ENCODE measurements at regions not wholly inside any gene's neighbourhood (a gene's known extent, or its start where the extent isn't known, plus 50 kb on each side); places are given as distances from the start of the nearest gene placed in this dataset.

- no peak for FAIRE-seq
Observed at GRCh38 chr2:16124881-16125613, 184.7 kb downstream of the MYCN start.

- FAIRE-seq, result no peak
Observed at GRCh38 chr2:16123856-16124780, 183.8 kb downstream of the MYCN start.

- FAIRE-seq, result no peak
Observed at GRCh38 chr2:16123421-16123820, 183.1 kb downstream of the MYCN start.

- no peak for FAIRE-seq
Observed at GRCh38 chr2:16122556-16122955, 182.2 kb downstream of the MYCN start.

DNA sequence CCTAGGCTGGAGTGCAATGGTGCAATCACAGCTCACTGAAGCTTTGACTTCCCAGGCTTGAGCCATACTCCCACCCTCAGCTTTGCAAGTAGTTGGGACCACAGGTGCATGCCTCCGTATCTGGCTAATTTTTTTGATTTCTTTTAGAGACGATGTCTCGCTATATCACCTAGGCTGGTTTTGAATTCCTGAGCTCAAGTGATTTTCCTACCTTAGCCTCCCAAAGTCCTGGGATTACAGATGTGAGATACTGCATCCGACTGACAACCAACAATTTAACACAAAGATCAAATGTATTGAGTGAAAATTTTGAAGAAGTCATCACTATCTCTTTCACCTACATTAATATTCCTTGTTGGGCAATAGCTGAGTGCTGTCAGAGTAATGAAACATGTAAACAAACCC, 181.6 kb downstream of the MYCN start:
- no peak for FAIRE-seq

DNA sequence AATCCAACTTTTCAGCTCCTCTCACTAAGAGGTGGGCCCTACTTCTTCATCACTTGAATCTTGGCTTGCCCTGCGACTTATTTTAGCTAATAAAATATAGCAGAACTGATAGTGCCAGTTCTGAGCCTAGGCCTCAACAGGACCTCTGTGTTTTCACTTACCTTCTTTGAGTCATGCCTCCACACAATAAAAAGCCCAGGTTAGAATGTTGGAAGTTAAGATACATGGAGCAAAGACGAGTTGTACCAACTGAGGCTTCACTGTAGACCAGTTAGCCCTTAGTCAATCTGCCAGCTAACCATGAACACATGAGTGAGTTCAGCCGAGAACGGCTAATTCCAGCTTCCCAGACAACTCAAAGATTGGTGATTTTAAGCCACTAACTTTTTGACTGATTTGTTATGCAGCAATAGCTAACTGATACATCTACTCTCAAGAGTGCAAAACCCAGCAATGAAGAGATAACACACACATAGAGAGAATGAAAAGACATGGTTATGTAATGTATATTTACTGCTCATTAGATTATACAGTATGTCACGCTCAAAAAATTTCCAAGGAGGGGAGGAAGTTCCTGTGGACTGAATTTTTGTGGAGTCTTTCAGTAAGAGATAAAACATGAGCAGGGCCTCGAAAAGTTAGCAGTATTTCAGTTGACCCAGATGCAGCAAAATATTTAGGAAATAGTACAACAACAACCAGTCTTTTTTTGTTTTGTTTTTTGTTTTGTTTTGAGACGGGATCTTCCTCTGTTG, 181.1 kb downstream of the MYCN start:
- FAIRE-seq, result no peak

DNA sequence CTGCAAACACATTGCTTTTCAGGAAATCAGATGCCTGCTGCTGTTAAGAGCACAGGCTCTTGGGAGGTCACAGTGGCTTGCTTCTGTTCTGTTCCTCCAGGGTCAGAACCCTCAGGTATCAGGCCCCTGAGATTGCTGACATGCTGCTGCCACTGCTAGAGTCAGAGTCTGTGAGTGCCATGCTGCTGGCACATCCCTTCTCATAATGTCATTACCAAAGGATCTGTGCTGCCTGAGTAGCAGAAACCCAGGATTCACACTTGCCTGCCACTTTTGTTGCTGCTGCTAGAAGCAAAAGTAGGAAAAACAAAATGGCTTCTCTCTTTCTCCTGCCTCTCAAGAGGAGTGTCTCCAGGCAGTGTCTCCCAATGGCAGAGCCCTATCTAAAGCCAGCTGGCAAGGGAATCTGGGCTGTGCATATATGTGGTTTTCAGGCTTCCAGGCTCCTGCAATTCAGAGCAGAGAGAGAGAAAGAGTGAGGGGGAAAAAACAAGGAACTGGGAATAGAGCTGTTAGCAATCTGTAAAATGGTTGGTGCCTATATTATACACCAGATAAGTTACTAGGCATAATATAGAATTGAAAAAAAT, 180.3 kb downstream of the MYCN start:
- FAIRE-seq, result no peak

DNA sequence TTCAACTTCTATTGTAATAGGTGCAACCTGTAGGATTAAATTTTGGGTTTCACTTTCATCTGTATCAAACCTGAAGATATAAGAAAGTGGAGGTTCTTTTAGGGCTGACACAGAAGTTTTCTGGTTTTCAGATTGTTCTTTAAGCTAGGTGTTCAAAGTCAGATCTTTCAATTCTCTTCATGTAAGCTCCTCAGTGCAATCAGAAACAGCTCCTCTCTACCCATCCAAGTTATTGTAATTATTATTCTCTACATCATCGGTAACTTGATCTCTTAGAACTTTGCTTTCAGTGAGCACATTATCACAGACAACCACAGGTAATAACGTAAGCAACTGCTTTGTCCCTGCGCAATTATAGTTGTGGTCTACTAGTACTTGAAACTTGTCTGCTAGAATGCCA, 179.4 kb downstream of the MYCN start:
- FAIRE-seq, result no peak

GRCh38 chr2:16118611-16119590, 178.6 kb downstream of the MYCN start:
- no peak for FAIRE-seq

DNA sequence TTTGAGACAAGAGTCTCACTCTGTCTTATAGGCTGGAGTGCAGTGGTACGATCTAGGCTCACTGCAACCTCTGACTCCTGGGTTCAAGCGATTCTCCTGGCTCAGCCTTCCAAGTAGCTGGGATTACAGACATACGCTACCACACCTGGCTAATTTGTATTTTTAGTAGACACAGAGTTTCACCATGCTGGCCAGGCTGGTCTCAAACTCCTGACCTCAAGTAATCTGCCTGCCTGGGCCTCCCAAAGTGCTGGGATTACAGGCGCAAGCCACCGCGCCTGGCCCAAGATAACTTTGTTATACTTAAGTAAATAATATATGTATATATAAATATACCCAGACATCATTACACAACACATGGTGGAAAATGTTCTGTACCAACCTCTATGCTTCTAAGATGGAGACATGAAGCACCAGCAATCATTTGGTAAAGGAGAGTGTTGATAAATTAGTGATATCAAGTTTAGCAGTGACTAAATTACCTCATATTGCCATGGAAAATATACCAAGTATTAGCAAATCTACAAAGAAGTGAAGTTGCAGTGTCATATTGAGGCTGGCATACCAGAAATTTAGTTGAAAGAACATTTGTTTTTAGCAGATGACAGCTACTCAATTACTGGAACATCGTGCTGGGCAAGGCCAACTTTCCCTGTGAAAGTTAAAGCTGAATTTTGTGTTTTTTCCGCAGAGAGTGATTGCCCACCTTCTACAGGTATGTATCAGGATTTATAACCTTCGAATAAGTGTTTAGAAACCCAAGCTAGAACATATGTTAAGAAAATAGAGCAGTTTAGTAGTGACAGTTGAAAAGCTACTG, 177.7 kb downstream of the MYCN start:
- FAIRE-seq, result no peak

DNA sequence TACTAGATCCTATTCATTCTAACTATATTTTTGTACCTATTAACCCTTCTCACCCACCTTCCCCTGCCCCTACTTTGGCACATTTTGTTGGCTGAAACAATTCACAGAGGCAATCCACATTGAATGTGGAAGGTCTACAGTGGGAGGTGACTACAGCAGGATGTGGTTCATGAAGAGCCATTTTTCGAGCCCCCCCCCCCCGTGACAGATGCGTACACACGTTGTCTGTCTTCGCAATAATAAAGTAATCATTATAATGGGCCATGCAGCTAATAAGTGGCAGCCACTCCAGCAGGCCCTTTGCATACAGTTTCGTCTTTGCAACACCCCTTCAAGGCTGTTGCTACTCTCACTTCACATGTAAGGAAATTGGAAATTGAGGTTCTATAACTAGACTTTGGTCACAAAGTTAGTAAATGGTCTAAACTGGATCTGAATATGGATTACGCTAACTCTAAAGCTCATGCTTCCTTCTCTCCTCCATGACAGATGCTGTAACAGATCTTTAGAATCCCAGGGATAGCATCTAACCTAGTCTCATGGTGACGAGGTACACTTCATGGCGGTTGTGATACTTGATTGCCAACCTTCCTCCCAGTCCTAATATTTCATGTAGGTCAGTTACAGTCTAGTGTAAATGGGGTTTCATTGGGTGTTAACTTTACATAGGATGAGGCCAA, 176.8 kb downstream of the MYCN start:
- no peak for FAIRE-seq

DNA sequence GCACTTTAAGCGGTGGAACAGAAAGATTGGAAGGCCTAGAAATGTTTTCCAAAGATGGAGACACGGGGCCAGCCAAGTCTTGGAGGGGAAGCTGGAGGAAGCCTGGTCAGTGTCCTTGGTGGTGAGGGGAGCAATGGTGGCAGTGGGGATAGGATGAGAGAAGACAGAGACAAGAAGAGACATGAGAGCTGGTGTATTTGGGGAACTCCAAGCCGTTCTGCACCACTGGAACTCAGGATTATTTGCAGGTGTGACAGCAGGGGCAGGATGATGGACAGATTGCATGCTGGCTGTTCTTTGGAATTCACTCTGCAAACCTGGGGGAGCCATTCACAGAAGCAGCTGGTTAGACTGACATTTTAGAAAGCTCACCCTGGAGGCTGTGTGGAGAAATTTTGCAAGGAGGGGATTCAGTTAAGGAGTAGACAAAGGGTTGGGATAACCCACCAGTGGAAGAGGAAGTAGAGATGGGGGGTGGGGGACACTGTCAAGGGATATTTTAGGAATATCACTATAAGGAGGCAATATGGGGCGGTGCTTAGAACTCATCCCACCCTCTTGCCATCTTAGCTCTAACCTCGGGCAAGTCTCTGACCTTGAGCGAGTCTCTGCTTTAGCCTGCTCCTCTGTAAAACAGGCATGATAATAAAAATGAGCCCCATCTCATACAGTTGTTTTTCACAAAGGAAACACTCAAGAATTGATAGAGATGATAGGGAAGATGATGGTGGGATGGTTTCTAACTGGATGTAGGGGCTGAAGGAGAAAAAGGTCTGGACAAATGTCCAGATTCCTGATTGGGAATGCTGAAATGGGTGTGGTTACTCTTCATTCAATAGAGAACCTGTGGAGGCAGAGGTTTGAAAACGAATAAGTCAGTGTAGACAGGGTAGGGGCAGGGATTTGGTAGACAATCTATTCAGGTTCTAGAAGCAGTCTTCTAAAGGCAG, 175.8 kb downstream of the MYCN start:
- no peak for FAIRE-seq

DNA sequence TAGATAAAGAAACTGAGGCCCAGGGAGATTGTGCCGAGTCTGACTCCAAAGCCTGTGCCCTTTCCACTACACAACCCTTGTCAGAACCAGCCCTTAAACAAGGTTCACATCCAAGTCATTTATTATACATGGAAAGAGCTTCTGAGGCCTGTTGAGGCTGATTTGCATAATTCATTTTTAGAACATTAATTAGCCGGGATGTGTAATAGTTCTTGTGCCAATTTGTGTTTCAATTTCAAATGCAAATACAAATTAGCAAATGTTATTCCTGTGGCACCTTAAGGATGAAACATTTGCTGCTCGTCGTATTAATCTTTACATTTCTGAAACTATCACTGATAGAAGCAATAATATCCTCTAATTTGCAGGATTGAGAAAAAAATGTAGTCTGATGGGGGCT, 174.9 kb downstream of the MYCN start:
- FAIRE-seq, result no peak

- FAIRE-seq, result no peak
Observed at GRCh38 chr2:16114836-16115235, 174.5 kb downstream of the MYCN start.

GRCh38 chr2:16114070-16114469, 173.7 kb downstream of the MYCN start:
- no peak for FAIRE-seq

DNA sequence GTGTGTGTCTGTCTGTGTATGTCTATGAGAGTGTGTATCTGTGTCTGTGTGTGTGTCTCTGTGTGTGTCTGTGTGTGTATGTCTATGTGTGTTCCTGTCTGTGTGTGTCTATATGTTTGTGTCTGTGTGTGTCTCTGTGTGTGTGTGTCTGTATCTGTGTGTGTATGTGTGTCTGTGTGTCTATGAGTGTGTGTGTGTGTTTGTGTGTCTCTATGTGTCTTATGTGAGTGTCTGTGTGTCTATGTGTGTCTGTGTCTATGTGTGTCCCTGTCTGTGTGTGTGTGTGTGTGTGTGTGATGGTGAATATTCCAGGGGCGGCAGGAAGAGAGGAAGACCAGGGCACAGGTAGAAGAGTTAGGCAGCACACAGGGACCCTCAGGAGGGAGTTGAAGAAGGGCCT, 173.2 kb downstream of the MYCN start:
- FAIRE-seq, result no peak

DNA sequence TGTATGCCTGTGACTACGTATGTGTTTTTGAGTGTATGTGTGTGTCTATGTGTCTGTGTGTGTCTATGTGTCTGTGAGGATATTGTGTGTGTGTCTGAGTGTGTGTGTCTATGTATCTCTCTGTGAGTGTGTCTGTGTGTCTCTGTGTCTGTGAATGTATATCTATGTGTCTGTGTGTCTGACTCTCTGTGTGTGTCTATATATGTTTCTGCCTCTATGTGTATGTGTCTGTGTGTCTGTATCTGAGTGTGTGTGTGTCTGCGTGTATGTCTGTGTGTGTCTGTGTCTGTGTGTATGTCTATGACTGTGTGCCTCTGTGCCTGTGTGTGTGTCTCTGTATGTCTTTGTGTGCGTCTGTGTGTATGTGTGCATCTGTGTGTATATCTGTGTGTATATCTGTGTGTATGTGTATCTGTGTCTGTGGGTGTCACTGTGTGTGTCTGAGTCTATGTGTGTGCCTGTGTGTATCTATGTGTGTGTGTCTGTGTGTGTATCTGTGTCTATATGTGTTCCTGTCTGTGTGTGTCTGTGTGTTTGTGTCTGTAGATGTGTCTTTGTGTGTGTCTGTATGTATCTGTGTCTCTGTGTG, 172.7 kb downstream of the MYCN start:
- FAIRE-seq, result no peak

DNA sequence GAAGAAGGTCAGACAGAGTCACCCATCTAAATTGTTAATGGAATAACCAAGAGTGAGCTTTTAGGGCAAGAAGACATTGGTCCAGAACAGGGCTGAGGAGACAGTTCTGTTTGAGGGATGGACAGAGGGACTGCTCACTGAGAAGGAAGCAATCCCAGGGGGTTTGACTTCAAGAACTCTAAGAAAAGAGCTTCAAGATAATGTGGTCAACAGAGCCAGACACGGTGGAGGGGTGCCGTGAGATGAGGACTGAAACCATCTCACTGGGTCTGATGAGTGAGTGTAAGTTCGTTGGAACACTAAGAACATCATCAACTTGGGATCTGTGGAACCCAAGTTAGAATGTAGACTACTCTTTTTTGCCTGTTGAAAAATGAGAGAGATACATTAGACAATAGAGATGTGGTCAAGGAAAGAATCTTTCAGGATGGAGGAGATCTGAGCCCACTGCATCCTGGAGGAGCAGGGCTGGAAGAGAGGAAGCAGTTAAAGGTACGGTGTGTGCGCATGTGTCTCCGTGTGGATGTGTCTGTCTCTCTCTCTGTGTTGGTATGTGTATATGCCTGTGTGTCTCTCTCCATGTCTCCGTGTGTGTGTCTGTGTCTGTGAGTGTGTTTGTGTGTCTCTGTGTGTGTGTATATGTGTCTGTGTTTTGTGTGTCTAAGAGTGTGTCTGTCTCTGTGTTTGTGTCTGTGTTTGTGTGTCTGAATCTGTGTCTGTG, 172.1 kb downstream of the MYCN start:
- no peak for FAIRE-seq

All from endometrium (tissue), 2 donors.